ENCODE measurements at regions not wholly inside any gene's neighbourhood (a gene's known extent, or its start where the extent isn't known, plus 50 kb on each side); places are given as distances from the start of the nearest gene placed in this dataset.
"Not testable (repeated sequence)": the region's sequence is repeated elsewhere in the genome, so short reads cannot be mapped to it uniquely, and the experiment has no call there.

- no peak for DNase-seq
Measured at GRCh38 chr2:13252615-13253014, 535.9 kb downstream of the TRIB2 start.

GRCh38 chr2:13255485-13255884, 538.7 kb downstream of the TRIB2 start:
- DNase-seq, result no peak

- DNase-seq, result no peak
Measured at GRCh38 chr2:13260402-13260801, 543.7 kb downstream of the TRIB2 start.

- DNase-seq, result no peak
Measured at GRCh38 chr2:13266166-13266565, 549.4 kb downstream of the TRIB2 start.

- no peak for DNase-seq
Measured at GRCh38 chr2:13284688-13285087, 568.0 kb downstream of the TRIB2 start.

- DNase-seq, result no peak
Measured at GRCh38 chr2:13289310-13289709, 572.6 kb downstream of the TRIB2 start.

GRCh38 chr2:13308478-13308805, 591.7 kb downstream of the TRIB2 start:
- DNase-seq, result not testable (repeated sequence)

GRCh38 chr2:13308989-13309388, 592.3 kb downstream of the TRIB2 start:
- DNase-seq, result no peak

- DNase-seq, result no peak
Measured at GRCh38 chr2:13332060-13332459, 615.3 kb downstream of the TRIB2 start.

GRCh38 chr2:13334071-13334470, 617.3 kb downstream of the TRIB2 start:
- not testable (repeated sequence) for DNase-seq

GRCh38 chr2:13334545-13334944, 617.8 kb downstream of the TRIB2 start:
- DNase-seq, result no peak

GRCh38 chr2:13335862-13336535, 619.3 kb downstream of the TRIB2 start:
- no peak for DNase-seq

GRCh38 chr2:13351068-13351467, 634.3 kb downstream of the TRIB2 start:
- no peak for DNase-seq

- no peak for DNase-seq
Measured at GRCh38 chr2:13353083-13353482, 636.3 kb downstream of the TRIB2 start.

GRCh38 chr2:13354031-13354430, 637.3 kb downstream of the TRIB2 start:
- no peak for DNase-seq

- not testable (repeated sequence) for DNase-seq
Measured at GRCh38 chr2:13381928-13382327, 665.2 kb downstream of the TRIB2 start.

GRCh38 chr2:13389172-13389571, 672.4 kb downstream of the TRIB2 start:
- DNase-seq, result not testable (repeated sequence)

GRCh38 chr2:13390676-13391075, 673.9 kb downstream of the TRIB2 start:
- no peak for DNase-seq

GRCh38 chr2:13401312-13401711, 684.6 kb downstream of the TRIB2 start:
- DNase-seq, result no peak

GRCh38 chr2:13413989-13414388, 697.3 kb downstream of the TRIB2 start:
- no peak for DNase-seq

- DNase-seq, result no peak
Measured at GRCh38 chr2:13414897-13415296, 698.2 kb downstream of the TRIB2 start.

- DNase-seq, result no peak
Measured at GRCh38 chr2:13433954-13434353, 717.2 kb downstream of the TRIB2 start.

- DNase-seq, result not testable (repeated sequence)
Measured at GRCh38 chr2:13443554-13444261, 727.0 kb downstream of the TRIB2 start.

- no peak for DNase-seq
Measured at GRCh38 chr2:13462464-13462863, 745.7 kb downstream of the TRIB2 start.

- DNase-seq, result no peak
Measured at GRCh38 chr2:13466076-13466475, 749.3 kb downstream of the TRIB2 start.
